HUDEP-2 (cell line): ENCODE measurements at regions not wholly inside any gene's neighbourhood (a gene's known extent, or its start where the extent isn't known, plus 50 kb on each side); places are given as distances from the start of the nearest gene placed in this dataset.
A peak's percentile ranks its signal among the peaks of the same experiment; 100 is the strongest.
"Not testable (repeated sequence)": the region's sequence is repeated elsewhere in the genome, so short reads cannot be mapped to it uniquely, and the experiment has no call there.

Source experiments
- DNase-seq, 76 experiments: peaks; one replicate each; lab custom pipeline; 2025; ENCODE audit not compliant: unreplicated experiment in 76 of 76; lab: John Stamatoyannopoulos, UW

- DNase-seq, result no peak
These were observed 400.0 kb upstream of the TMPRSS15 start for GRCh38 chr21:18803624-18804023.

GRCh38 chr21:18810136-18810535 is 406.6 kb upstream of the TMPRSS15 start:
- no peak for DNase-seq

- DNase-seq, result no peak
These were observed 408.7 kb upstream of the TMPRSS15 start for GRCh38 chr21:18812308-18812707.

- DNase-seq, result no peak
These were observed 415.9 kb upstream of the TMPRSS15 start for GRCh38 chr21:18819507-18819906.

DNA sequence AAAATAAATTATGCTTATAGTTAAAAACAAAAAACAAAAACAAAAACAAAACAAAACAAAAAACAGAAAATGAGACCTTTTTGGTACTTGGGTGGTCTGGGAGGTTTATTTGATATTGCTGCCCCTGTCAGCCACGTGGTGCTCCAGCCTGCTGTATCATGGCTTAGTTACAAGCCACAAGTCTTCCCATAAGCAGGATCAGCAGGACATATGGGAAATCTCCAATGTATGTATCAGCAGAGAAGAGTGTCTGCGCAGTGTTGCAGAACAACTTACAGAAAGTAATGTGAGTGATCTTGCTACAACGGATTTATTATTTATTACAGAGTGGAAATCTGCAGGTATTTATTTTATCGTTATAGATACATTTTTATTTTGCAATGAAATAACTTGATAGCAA is 423.0 kb upstream of the TMPRSS15 start:
- DNase-seq, result no peak

- no peak for DNase-seq
These were observed 428.5 kb upstream of the TMPRSS15 start for GRCh38 chr21:18831942-18832676.

DNA sequence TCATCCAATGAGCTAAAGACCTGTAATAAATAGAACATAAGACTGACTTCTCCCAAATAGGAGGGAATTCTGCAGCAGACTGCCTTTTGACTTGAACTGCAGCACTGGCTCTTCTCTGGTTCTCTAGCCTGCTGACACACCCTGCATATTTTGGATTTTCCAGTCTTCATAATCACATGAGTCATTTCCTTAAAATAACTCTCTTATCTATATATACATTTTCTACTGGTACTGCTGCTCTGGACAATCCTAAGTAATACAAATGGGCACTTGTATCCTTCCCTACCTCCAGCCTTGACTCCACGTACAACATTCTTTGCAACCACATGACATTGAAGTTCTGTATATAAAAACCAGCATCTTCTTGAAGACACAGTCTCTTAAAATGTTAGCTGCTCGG is 429.4 kb upstream of the TMPRSS15 start:
- no peak for DNase-seq

- not testable (repeated sequence) for DNase-seq
These were observed 430.5 kb upstream of the TMPRSS15 start for GRCh38 chr21:18834121-18834520.

GRCh38 chr21:18840239-18840638 is 436.7 kb upstream of the TMPRSS15 start:
- peak in 2 of 76 experiments; percentile 4 to 19 for DNase-seq

DNA sequence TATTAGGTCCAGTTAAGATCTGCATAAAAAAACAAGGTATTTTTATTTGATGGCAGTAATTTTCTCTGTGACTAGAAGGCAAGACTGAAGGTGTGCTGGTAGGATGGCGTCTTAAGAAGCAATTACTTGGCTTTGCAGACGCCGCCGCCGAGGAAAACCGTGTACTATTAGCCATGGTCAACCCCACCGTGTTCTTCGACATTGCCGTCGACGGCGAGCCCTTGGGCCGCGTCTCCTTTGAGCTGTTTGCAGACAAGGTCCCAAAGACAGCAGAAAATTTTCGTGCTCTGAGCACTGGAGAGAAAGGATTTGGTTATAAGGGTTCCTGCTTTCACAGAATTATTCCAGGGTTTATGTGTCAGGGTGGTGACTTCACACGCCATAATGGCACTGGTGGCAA is 454.0 kb upstream of the TMPRSS15 start:
- not testable (repeated sequence) for DNase-seq

DNA sequence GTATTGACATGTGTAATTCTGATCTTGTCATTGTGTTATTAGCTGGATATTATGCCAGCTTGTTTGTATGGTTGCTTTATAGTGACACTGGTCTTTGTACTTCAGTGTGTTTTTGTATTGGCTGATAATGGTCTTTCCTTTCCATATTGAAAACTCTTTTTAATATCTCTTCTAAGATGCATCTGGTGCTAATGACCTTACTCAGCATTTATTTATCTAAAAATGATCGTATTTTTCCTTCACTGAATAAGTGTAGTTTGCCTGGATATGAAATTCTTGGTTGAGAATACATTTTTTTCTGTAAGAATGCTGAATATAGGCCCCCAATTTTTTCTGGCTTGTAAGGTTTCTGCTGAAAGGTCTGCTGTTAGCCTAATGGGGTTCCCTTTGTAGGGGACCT is 465.5 kb upstream of the TMPRSS15 start:
- no peak for DNase-seq

DNA sequence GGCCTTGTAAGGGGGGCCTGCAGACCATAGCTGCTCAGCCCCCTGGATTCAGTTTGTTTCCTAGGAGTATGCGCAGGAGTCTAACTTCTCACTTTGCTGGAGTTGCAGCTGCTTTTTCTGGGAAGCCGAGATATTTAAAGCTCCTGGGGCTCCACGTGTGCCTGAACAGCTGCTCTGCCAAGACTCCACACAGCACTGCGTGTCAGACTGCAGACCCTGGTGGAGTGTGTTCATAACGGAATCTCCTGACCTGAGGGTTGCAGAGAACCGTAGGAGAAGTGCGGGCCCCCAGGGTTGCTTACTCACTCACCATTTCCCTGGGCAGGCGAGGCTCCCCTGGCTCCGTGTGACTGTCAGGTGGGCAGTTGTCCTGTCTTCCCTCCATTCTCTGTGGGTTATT is 474.3 kb upstream of the TMPRSS15 start:
- no peak for DNase-seq

GRCh38 chr21:18887922-18888602 is 484.5 kb upstream of the TMPRSS15 start:
- DNase-seq, result no peak

DNA sequence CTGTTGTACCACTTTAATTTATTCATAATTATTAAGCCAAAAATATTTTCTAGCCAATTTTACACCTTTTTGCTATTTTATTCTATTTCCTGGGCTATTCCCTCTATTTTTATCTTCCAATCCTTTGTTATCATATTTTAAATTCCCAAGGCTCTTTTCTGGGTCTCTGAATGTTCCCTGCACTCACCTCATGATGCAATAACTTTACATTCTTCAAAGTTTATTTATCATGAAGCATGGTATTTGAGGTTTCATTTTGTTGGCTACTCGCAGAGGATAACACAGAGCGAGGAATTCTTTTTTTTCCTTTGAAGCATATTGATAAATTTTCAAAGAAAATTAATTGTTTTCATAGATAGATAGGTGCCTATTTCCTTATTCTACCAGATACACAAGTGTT is 489.8 kb upstream of the TMPRSS15 start:
- no peak for DNase-seq

GRCh38 chr21:18894387-18894786 is 490.8 kb upstream of the TMPRSS15 start:
- no peak for DNase-seq

DNA sequence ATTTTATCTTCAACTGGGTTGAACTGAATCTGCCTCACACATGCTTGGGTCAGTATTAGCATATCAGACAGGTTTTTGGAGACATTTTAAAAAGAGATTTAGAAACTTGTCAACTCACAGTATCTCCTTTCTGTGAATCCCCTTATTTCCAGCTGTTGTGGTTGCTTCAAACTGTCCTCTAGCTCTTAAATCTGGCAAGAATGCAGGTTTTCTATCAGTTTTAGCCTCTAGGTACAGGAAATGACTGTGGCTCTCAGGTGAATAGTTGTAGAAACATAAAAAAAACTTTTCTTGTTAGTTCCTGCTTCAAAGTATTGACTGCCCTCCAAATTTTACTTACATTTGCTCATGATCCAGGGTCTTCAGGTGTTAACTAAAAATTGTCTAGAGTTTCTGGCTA is 495.7 kb upstream of the TMPRSS15 start:
- no peak for DNase-seq

DNA sequence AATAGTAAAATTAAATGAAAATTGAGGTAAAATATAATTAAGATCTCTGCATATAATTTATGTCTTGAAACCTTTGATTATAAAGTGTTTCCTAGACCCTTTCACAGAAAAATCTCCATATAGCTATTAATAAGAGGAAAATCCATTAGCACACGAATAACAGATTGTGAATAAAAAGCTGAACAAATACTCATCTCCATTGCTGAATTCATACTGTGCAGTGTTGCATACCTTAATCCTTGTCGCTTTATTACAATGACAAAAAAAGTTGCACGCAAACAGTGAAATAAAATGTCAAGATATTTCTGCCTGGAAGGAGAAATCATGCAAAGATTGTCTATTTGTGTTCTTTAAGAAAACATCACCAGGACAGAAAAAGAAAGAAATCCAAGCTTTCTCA is 499.1 kb upstream of the TMPRSS15 start:
- DNase-seq, result no peak

GRCh38 chr21:18907076-18907475 is 503.5 kb upstream of the TMPRSS15 start:
- no peak for DNase-seq

- no peak for DNase-seq
These were observed 505.1 kb upstream of the TMPRSS15 start for GRCh38 chr21:18908641-18909040.

DNA sequence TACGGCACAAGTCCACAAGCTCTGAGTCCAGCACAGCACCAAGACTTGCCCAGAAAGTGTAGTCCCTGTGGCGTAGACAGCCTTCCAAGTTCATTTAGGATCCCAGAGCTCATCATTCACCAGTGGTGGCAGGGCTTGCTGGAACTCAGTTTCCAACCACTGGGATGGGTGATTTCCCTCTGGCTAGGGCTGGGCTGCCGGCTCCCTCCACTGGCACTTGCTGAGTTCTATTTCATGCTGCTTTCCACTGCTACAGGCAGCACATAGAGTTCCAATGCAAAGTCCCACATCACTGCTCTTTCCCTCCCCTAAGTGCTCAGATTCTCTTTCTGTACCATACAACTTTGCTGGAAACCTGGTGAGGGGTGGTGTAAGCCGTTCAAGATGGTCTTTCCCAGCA is 510.3 kb upstream of the TMPRSS15 start:
- DNase-seq, result no peak

- DNase-seq, result no peak
These were observed 511.0 kb upstream of the TMPRSS15 start for GRCh38 chr21:18914570-18914969.

DNA sequence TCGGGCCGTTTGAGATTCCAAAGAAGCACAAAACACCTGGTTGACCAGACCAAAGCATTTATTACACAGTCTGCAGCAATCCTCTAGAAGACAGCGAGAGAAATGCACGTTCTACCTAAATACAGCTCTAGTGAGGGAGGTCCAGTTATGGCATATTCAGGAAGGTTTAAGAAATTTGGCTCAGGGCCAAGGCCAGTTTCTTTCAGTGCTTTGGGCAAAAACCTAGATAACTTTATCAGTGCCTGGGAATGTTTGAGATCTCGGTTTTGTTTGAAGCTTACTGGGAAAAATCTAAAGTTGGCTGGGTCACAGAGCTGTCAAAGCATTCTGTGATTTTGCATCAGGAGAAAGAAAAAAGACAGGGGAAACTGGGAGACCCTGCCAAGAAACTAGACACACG is 514.0 kb upstream of the TMPRSS15 start:
- DNase-seq, result no peak
